ENCODE measurements at regions not wholly inside any gene's neighbourhood (a gene's known extent, or its start where the extent isn't known, plus 50 kb on each side); places are given as distances from the start of the nearest gene placed in this dataset.
"Not testable (repeated sequence)": the region's sequence is repeated elsewhere in the genome, so short reads cannot be mapped to it uniquely, and the experiment has no call there.

GRCh38 chr12:131443019-131444000 is 267.6 kb upstream of the SFSWAP start:
- DNase-seq, result no peak

GRCh38 chr12:131444220-131445164 is 266.4 kb upstream of the SFSWAP start:
- no peak for DNase-seq

GRCh38 chr12:131445184-131445774 is 265.6 kb upstream of the SFSWAP start:
- no peak for DNase-seq

GRCh38 chr12:131445795-131446194 is 265.1 kb upstream of the SFSWAP start:
- no peak for DNase-seq

- DNase-seq, result not testable (repeated sequence)
Measured at GRCh38 chr12:131447636-131448035, 263.3 kb upstream of the SFSWAP start.

- no peak for DNase-seq
Measured at GRCh38 chr12:131448254-131448795, 262.6 kb upstream of the SFSWAP start.

- DNase-seq, result no peak
Measured at GRCh38 chr12:131449027-131449426, 261.9 kb upstream of the SFSWAP start.

GRCh38 chr12:131452444-131452860 is 258.4 kb upstream of the SFSWAP start:
- DNase-seq, result no peak

- DNase-seq, result peak; percentile 59
Measured at GRCh38 chr12:131454418-131455217, 256.3 kb upstream of the SFSWAP start.

- DNase-seq, result no peak
Measured at GRCh38 chr12:131455218-131455506, 255.7 kb upstream of the SFSWAP start.

GRCh38 chr12:131455581-131456110 is 255.2 kb upstream of the SFSWAP start:
- DNase-seq, result no peak

GRCh38 chr12:131456301-131457027 is 254.4 kb upstream of the SFSWAP start:
- no peak for DNase-seq

GRCh38 chr12:131457028-131457310 is 253.9 kb upstream of the SFSWAP start:
- DNase-seq, result no peak

GRCh38 chr12:131457331-131458047 is 253.4 kb upstream of the SFSWAP start:
- no peak for DNase-seq

- DNase-seq, result no peak
Measured at GRCh38 chr12:131458048-131458374, 252.9 kb upstream of the SFSWAP start.

- no peak for DNase-seq
Measured at GRCh38 chr12:131458931-131459772, 251.7 kb upstream of the SFSWAP start.

GRCh38 chr12:131459773-131460365 is 251.0 kb upstream of the SFSWAP start:
- DNase-seq, result no peak

GRCh38 chr12:131460520-131460919 is 250.4 kb upstream of the SFSWAP start:
- no peak for DNase-seq

- no peak for DNase-seq
Measured at GRCh38 chr12:131461096-131461495, 249.8 kb upstream of the SFSWAP start.

Data from 8988T (cell line).